Keratinocyte (primary cell): ENCODE measurements at regions not wholly inside any gene's neighbourhood (a gene's known extent, or its start where the extent isn't known, plus 50 kb on each side); places are given as distances from the start of the nearest gene placed in this dataset.

ENCODE experiments used
- DNase-seq: peaks from one replicate; pipeline ENCODE4 v3.0.0-alpha.2; 2011; ENCODE audit warnings: low read depth, missing footprints, low spot score
- FAIRE-seq: peaks from 2 replicates; lab custom pipeline; 2011; peaks lifted over from hg19 to GRCh38; lab: Jason Lieb, UNC
- H2AFZ ChIP-seq: 2 replicates; pipeline ENCODE4 v1.6.0; 2012; ENCODE audit warnings: low read length, control low read depth, inconsistent platforms; ENCODE audit not compliant: control insufficient read depth
- H3K27ac ChIP-seq: 2 replicates; pipeline ENCODE4 v1.5.1; 2011; ENCODE audit warnings: low read length; ENCODE audit not compliant: control insufficient read depth, insufficient read depth
- H3K27me3 ChIP-seq: 3 replicates; pipeline ENCODE4 v1.6.0; 2011; ENCODE audit warnings: low read length; ENCODE audit not compliant: control insufficient read depth, insufficient read depth; ENCODE audit errors: extremely low read depth
- H3K36me3 ChIP-seq, 2 experiments: 2 replicates in 1 of 2; 3 replicates in 1 of 2; pipeline ENCODE4 v1.5.1; 2011; ENCODE audit warnings: low read length in 2 of 2, mild to moderate bottlenecking in 1 of 2; ENCODE audit not compliant: control insufficient read depth in 2 of 2, insufficient read depth in 2 of 2; ENCODE audit errors: extremely low read depth in 1 of 2
- H3K4me1 ChIP-seq: 3 replicates; pipeline ENCODE4 v1.5.1; 2011; ENCODE audit warnings: low read length; ENCODE audit not compliant: control insufficient read depth, insufficient read depth; ENCODE audit errors: extremely low read depth
- H3K4me2 ChIP-seq: 3 replicates; pipeline ENCODE4 v1.6.0; 2011; ENCODE audit warnings: low read depth, low read length; ENCODE audit not compliant: control insufficient read depth, insufficient read depth; ENCODE audit errors: extremely low read depth
- H3K4me3 ChIP-seq, 3 experiments: fragments of 200-600 bp in 1 of 3; sonication (generic) in 1 of 3; 2 replicates in 2 of 3; 3 replicates in 1 of 3; pipeline ENCODE4 v1.5.1; 2011 to 2016; ENCODE audit warnings: low read length in 3 of 3, mild to moderate bottlenecking in 3 of 3, control low read depth in 2 of 3, inconsistent platforms in 1 of 3, low read depth in 1 of 3, mixed read lengths in 1 of 3, mixed run types in 1 of 3, moderate library complexity in 1 of 3; ENCODE audit not compliant: control insufficient read depth in 2 of 3, insufficient read depth in 2 of 3; ENCODE audit errors: extremely low read depth in 1 of 3
- H3K79me2 ChIP-seq: 2 replicates; pipeline ENCODE4 v1.6.0; 2012; ENCODE audit warnings: low read length; ENCODE audit not compliant: control insufficient read depth, insufficient read depth
- H3K9ac ChIP-seq: 3 replicates; pipeline ENCODE4 v1.6.0; 2011; ENCODE audit warnings: low read length; ENCODE audit not compliant: control insufficient read depth, insufficient read depth; ENCODE audit errors: extremely low read depth
- H3K9me1 ChIP-seq: 3 replicates; pipeline ENCODE4 v1.6.0; 2011; ENCODE audit warnings: low read length; ENCODE audit not compliant: control insufficient read depth, insufficient read depth; ENCODE audit errors: extremely low read depth
- H3K9me3 ChIP-seq: 2 replicates; pipeline ENCODE4 v1.5.1; 2012; ENCODE audit warnings: low read depth, low read length; ENCODE audit not compliant: control insufficient read depth
- H4K20me1 ChIP-seq: 3 replicates; pipeline ENCODE4 v1.6.0; 2011; ENCODE audit warnings: low read length; ENCODE audit not compliant: control insufficient read depth, insufficient read depth; ENCODE audit errors: extremely low read depth
- CTCF ChIP-seq, 3 experiments: IDR thresholded peaks in 1 of 3; conservative IDR thresholded peaks in 1 of 3; optimal IDR thresholded peaks in 1 of 3; 2 replicates in 2 of 3; 3 replicates in 1 of 3; pipeline versions ENCODE3 to v1.5.1; 2011; ENCODE audit warnings: low read length in 3 of 3, mild to moderate bottlenecking in 3 of 3, moderate library complexity in 2 of 3, control low read depth in 1 of 3, inconsistent platforms in 1 of 3; ENCODE audit not compliant: insufficient read depth in 2 of 3; ENCODE audit errors: extremely low read depth in 1 of 3
- EZH2 ChIP-seq: IDR thresholded peaks from one replicate; pipeline ENCODE4 v1.6.1; 2012; ENCODE audit warnings: inconsistent platforms, mild to moderate bottlenecking, low read length, moderate library complexity
- dilution Hi-C: fragments of 300-500 bp; cut with MboI; formaldehyde crosslinking; loops from one replicate; pipeline ENCODE4 v1.7.0; 2020; ENCODE audit warnings: low sequenced_read_pairs; ENCODE audit not compliant: extremely low pct_ligation_motif_present

- H3K27me3 ChIP-seq: peaks cover 40% of the 10 kb centered on the region
- no peak overlapping the region for H2AFZ ChIP-seq
- dilution Hi-C loops: no loop called here
- H3K4me2 ChIP-seq: no peak overlapping the region
- no peaks in the 10 kb centered on the region for H3K9me3 ChIP-seq
- no peak for TF ChIP-seq EZH2
- no peak for TF ChIP-seq CTCF (optimal IDR thresholded peaks at IDR 0.05 in 1 of 3, IDR thresholded peaks at IDR 0.05 in 1 of 3, conservative IDR thresholded peaks at IDR 0.05 in 1 of 3; ENCODE audit: extremely low read depth in 1 of 3, insufficient read depth in 2 of 3, low read length in 3 of 3)
- H3K9me1 ChIP-seq: no peaks in the 10 kb centered on the region
- peaks cover 12% of the 10 kb centered on the region for H3K4me1 ChIP-seq
- FAIRE-seq (no peak), DNase-seq (no peak)
- H3K79me2 ChIP-seq: no peaks in the 10 kb centered on the region
- H3K27ac ChIP-seq: no peak overlapping the region
- no peak overlapping the region for H3K9ac ChIP-seq
- H3K36me3 ChIP-seq: no peaks in the 10 kb centered on the region
- H4K20me1 ChIP-seq: no peaks in the 10 kb centered on the region
- no peak overlapping the region for H3K4me3 ChIP-seq
Measured at GRCh38 chr20:60122671-60123070, 164.4 kb downstream of the CDH26 start.

- Histone ChIP-seq H3K9me1 (no peaks in the 10 kb centered on the region), H3K27ac (no peak overlapping the region), H4K20me1 (no peaks in the 10 kb centered on the region), H3K4me2 (peak overlapping the region; percentile 6), H2AFZ (no peak overlapping the region), H3K9me3 (no peaks in the 10 kb centered on the region), H3K4me1 (peaks cover 12% of the 10 kb centered on the region), H3K9ac (no peak overlapping the region), H3K79me2 (no peaks in the 10 kb centered on the region), H3K27me3 (peaks cover 40% of the 10 kb centered on the region), H3K4me3 (no peak overlapping the region), H3K36me3 (no peaks in the 10 kb centered on the region)
- dilution Hi-C loops: no loop called here
- FAIRE-seq: peak; percentile 32
- no peak for DNase-seq
- TF ChIP-seq CTCF (optimal IDR thresholded peaks at IDR 0.05 in 1 of 3, IDR thresholded peaks at IDR 0.05 in 1 of 3, conservative IDR thresholded peaks at IDR 0.05 in 1 of 3; ENCODE audit: extremely low read depth in 1 of 3, insufficient read depth in 2 of 3, low read length in 3 of 3) (no peak), EZH2 (no peak)
Measured at GRCh38 chr20:60123096-60123495, 164.9 kb downstream of the CDH26 start.
